SK-N-DZ (cell line): ENCODE measurements at regions not wholly inside any gene's neighbourhood (a gene's known extent, or its start where the extent isn't known, plus 50 kb on each side); places are given as distances from the start of the nearest gene placed in this dataset.

Experiments
- DNase-seq: peaks from one replicate; pipeline ENCODE4 v3.0.0-alpha.2; 2015; ENCODE audit warnings: low spot score

GRCh38 chr7:41367967-41368882 is 334.7 kb downstream of the INHBA start:
- no peak for DNase-seq

GRCh38 chr7:41351091-41351490 is 351.8 kb downstream of the INHBA start:
- no peak for DNase-seq

GRCh38 chr7:41346878-41347277 is 356.0 kb downstream of the INHBA start:
- DNase-seq = no peak

GRCh38 chr7:41339913-41340676 is 362.8 kb downstream of the INHBA start:
- DNase-seq = no peak

- no peak for DNase-seq
These were observed 365.9 kb downstream of the INHBA start for GRCh38 chr7:41336981-41337380.

- no peak for DNase-seq
These were observed 366.4 kb downstream of the INHBA start for GRCh38 chr7:41336455-41336952.

- DNase-seq = no peak
These were observed 368.6 kb downstream of the INHBA start for GRCh38 chr7:41334071-41334862.

- no peak for DNase-seq
These were observed 369.4 kb downstream of the INHBA start for GRCh38 chr7:41333511-41333910.

- DNase-seq = no peak
These were observed 371.7 kb downstream of the INHBA start for GRCh38 chr7:41331194-41331593.

GRCh38 chr7:41328544-41328943 is 374.3 kb downstream of the INHBA start:
- no peak for DNase-seq

- no peak for DNase-seq
These were observed 374.8 kb downstream of the INHBA start for GRCh38 chr7:41328131-41328530.

GRCh38 chr7:41326616-41327015 is 376.3 kb downstream of the INHBA start:
- no peak for DNase-seq

- no peak for DNase-seq
These were observed 379.1 kb downstream of the INHBA start for GRCh38 chr7:41323806-41324205.

GRCh38 chr7:41319581-41319980 is 383.3 kb downstream of the INHBA start:
- DNase-seq = no peak

GRCh38 chr7:41316410-41316809 is 386.5 kb downstream of the INHBA start:
- DNase-seq = no peak

- no peak for DNase-seq
These were observed 387.1 kb downstream of the INHBA start for GRCh38 chr7:41315764-41316163.

- DNase-seq = no peak
These were observed 389.7 kb downstream of the INHBA start for GRCh38 chr7:41313171-41313570.

GRCh38 chr7:41312235-41312634 is 390.7 kb downstream of the INHBA start:
- DNase-seq = no peak

GRCh38 chr7:41311301-41311700 is 391.6 kb downstream of the INHBA start:
- no peak for DNase-seq

GRCh38 chr7:41306486-41306885 is 396.4 kb downstream of the INHBA start:
- no peak for DNase-seq

- DNase-seq = no peak
These were observed 397.9 kb downstream of the INHBA start for GRCh38 chr7:41305001-41305400.

- DNase-seq = no peak
These were observed 399.2 kb downstream of the INHBA start for GRCh38 chr7:41303709-41304108.
